Hepatocyte (in vitro differentiated cells): ENCODE measurements at regions not wholly inside any gene's neighbourhood (a gene's known extent, or its start where the extent isn't known, plus 50 kb on each side); places are given as distances from the start of the nearest gene placed in this dataset.

Experiments used
- CTCF ChIP-seq: fragments of 200-600 bp; sonication (generic); IDR thresholded peaks from 2 replicates; pipeline ENCODE4 v1.5.1; 2016; ENCODE audit warnings: antibody characterized with exemption, mild to moderate bottlenecking; ENCODE audit not compliant: poor library complexity
- EZH2 ChIP-seq: fragments of 200-600 bp; sonication (generic); IDR thresholded peaks from 2 replicates; pipeline ENCODE4 v1.6.1; 2016; ENCODE audit warnings: antibody characterized with exemption, mild to moderate bottlenecking, borderline replicate concordance

GRCh38 chr14:22426711-22427110 is 162.3 kb downstream of the DAD1 start:
- TF ChIP-seq CTCF (no peak), EZH2 (no peak)
